NCI-H187 treated with DMSO at 0.1 percent for 48 hours (cell line): ENCODE measurements at regions not wholly inside any gene's neighbourhood (a gene's known extent, or its start where the extent isn't known, plus 50 kb on each side); places are given as distances from the start of the nearest gene placed in this dataset.
"Not testable (repeated sequence)": the region's sequence is repeated elsewhere in the genome, so short reads cannot be mapped to it uniquely, and the experiment has no call there.

Source experiments
- DNase-seq: peaks from one replicate; lab custom pipeline; 2025; lab: John Stamatoyannopoulos, UW

- no peak for DNase-seq
Observed at GRCh38 chr5:159644053-159644452, 272.2 kb upstream of the ADRA1B start.

- no peak for DNase-seq
Observed at GRCh38 chr5:159645179-159645846, 271.0 kb upstream of the ADRA1B start.

GRCh38 chr5:159650803-159651202, 265.5 kb upstream of the ADRA1B start:
- no peak for DNase-seq

DNA sequence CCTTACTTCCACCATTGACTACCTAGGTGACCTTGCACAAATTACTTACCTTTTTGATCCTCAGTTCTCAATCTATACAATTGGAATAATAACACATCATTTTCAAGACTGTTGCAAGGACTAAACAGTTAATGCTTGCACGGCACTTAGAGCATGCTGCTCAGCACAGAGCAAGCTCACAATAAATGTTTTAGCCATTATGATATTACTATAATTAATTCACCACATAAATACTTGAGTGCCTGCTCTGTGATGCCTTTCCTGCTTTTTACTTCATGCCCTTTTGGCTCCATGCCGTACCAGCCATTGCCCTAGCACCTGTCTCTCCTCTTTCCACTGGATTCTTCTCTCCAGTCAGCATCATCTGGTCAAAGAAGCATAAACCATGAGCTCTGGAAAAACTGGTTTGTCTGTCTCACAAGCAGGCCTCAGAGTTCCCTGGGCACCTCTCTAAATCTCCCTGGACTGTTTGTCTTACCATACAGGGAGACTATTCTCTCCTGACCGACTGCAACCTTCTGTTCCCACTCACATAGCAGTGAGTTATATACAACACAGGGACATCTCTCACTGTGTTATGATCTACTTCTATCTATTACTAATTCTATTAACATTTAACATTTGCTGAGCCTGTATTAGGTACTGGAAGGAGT, 260.4 kb upstream of the ADRA1B start:
- DNase-seq: no peak

DNA sequence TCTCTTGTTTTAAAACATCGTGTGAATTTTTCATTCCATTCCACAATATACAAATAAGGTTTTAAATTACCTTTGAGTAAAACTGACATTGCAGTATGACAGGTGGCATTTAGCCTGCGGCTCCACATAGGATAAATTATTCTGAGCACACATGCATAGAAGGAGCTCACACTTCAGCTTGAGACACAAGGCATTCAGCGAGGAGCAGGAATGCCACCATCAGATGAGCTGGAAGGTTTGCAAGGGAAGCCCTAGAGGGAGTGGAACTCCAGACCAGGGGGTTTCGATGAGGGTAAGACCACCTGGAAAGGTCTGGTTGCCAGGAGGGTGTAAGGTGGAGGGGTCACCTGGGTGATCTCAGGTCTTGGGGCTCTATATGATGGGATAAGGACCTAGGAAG, 259.0 kb upstream of the ADRA1B start:
- no peak for DNase-seq

DNA sequence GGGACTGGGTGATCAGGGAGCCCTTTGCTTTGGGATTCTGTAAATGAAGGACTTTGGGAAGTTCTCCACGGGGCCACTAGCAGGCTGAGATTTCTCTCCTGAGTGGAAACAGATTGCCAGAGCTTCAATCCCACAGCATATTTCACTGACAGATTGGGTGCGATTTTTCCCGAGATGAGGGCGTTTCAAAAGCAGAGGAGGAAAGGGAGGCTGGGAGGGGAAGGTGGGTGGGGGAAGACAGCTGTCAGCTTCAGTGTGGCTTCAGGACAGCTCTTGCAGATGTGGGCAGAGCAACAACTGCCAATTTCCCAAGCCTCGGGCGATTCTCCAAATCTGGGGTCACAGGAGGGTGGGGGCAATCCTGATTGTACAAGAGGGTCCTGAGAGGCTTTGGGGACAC, 258.5 kb upstream of the ADRA1B start:
- DNase-seq: no peak

DNA sequence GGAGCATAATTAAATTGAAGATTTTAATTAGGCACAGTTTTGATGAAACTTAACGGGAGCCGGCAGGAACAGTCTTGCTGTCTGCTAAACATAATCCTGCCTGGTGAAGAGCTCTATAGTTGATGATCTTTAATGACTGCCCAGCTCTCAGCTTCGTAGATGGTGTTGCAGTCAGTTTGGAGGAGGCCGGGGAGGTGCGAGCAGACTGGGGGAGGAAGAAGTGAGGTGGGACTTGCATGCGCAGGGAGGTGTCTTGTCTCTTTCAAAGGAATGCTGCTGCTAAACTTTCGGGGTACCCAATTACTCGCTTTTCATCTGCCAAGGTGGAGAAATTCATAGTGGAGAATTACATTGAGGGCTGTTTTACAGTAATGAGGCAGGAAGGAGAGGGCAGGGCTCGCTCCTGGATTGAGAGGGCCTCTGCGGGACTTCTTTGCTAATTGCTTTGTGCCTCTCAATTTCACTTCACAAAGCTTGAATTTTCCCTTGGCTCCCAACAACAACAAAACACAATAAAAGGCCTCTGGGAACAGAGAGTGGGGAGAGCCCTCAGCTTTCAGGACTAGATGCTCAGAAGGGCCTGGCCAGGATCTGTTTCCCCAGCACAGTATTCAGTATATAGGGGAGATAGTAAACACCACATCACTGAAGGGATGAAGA, 257.9 kb upstream of the ADRA1B start:
- DNase-seq: no peak

GRCh38 chr5:159660401-159660800, 255.9 kb upstream of the ADRA1B start:
- DNase-seq: no peak

GRCh38 chr5:159663986-159664385, 252.3 kb upstream of the ADRA1B start:
- no peak for DNase-seq

- DNase-seq: no peak
Observed at GRCh38 chr5:159667286-159667685, 249.0 kb upstream of the ADRA1B start.

DNA sequence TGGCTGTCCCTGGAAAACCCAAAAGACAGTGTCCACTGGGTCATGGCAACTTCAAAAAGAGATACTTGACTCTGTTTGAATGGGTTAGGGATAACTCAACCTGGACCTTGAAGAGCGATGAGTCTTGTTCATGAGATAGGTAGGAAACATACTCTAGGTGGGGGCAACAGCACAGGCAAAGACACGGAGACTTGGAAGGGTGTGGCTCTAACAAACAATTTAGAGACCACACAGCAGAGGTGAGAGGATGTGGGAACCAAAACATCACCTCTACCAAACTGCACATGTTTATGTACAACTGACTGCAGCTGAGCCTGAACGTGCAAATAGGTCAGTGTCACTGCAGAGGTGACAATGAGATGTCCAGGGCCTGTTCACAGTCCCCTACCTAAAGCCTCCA, 247.7 kb upstream of the ADRA1B start:
- DNase-seq: no peak

GRCh38 chr5:159669559-159669958, 246.7 kb upstream of the ADRA1B start:
- no peak for DNase-seq

DNA sequence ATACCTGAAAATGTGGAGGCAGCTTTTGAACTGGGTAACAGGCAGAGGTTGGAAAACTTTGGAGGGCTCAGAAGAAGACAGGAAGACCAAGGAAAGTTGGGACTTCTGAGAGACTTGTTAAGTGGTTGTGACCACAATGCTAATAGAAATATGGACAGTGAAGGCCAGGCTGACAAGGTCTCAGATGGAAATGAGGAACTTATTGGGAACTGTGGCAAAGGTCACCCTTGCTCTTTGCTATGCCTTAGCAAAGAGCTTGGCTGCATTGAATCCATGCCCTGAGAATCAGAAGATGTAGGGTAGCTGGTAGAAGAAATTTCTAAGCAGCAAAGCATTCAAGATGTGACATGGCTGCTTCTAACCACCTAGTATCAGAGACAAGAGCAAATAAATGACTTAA, 244.4 kb upstream of the ADRA1B start:
- no peak for DNase-seq

GRCh38 chr5:159673538-159673937, 242.7 kb upstream of the ADRA1B start:
- no peak for DNase-seq

GRCh38 chr5:159678657-159679392, 237.5 kb upstream of the ADRA1B start:
- DNase-seq: no peak

GRCh38 chr5:159680095-159680494, 236.2 kb upstream of the ADRA1B start:
- no peak for DNase-seq

GRCh38 chr5:159681661-159682060, 234.6 kb upstream of the ADRA1B start:
- DNase-seq: no peak

DNA sequence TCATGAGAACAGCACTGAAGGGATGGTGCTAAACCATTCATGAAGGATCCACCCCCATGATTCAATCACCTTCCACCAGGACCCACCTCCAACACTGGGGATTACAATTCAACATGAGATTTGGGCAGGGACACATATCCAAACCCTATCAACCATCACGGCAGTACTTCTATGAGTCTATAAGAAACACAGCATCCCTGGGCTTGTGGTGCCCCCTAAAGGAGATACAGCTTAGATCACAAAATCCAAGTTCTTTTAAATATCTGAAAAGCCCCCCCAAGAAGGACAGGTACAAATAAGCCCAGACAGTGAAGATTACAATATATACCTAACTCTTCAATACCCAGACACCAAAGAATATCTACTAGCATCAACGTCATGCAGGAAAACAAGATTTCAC, 233.7 kb upstream of the ADRA1B start:
- DNase-seq: no peak

GRCh38 chr5:159687892-159688291, 228.4 kb upstream of the ADRA1B start:
- not testable (repeated sequence) for DNase-seq

DNA sequence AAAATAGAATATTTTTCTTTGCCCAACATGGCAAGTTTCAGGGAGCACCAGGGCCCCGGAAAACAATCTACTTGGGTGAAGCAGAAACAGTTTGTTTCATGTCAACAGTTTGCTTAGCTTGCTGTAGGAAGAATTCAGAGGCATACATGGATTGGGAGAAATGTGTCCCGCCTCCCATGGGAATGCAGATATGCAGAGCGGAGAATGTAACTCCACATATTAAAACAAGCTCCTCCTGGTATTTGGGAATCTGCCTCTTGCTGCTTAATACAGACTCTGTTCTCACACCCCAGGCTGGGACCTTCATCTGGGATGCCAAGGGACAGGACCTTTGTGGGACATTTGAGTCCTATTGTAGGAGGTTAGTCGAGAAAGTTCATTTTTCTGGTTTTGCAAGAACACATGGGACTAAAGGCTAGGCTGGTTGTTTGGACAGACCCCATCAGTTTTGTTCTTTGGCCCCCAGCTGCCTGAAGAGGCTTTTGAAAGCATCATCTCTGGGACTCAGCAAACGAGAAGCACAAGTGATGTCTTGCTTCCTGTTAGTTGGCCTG, 220.5 kb upstream of the ADRA1B start:
- no peak for DNase-seq

- no peak for DNase-seq
Observed at GRCh38 chr5:159697530-159697929, 218.8 kb upstream of the ADRA1B start.

GRCh38 chr5:159698322-159698721, 218.0 kb upstream of the ADRA1B start:
- no peak for DNase-seq
